Ascending aorta (tissue), 2 donors: ENCODE measurements at regions not wholly inside any gene's neighbourhood (a gene's known extent, or its start where the extent isn't known, plus 50 kb on each side); places are given as distances from the start of the nearest gene placed in this dataset.

Experiments
- DNase-seq, 2 donors: peaks; one replicate each; pipeline ENCODE4 v3.0.0-alpha.2; 2019; ENCODE audit warnings: low spot score in 2 of 2
- H3K27ac ChIP-seq, 2 donors: fragments of 200-600 bp; sonication (generic); one replicate each; pipeline ENCODE4 v1.5.1; 2016 to 2017; ENCODE audit warnings: mild to moderate bottlenecking in 1 of 2
- H3K27me3 ChIP-seq: fragments of 200-600 bp; sonication (generic); one replicate; pipeline ENCODE4 v1.5.1; 2017
- H3K36me3 ChIP-seq, 2 donors: fragments of 200-600 bp; sonication (generic); one replicate each; pipeline ENCODE4 v1.5.1; 2016
- H3K4me1 ChIP-seq, 2 donors: fragments of 200-600 bp; sonication (generic); one replicate each; pipeline ENCODE4 v1.5.1; 2016 to 2017; ENCODE audit warnings: mild to moderate bottlenecking in 1 of 2
- H3K4me3 ChIP-seq, 2 donors: fragments of 200-600 bp; sonication (generic); one replicate each; pipeline ENCODE4 v1.5.1; 2016 to 2017; ENCODE audit warnings: mild to moderate bottlenecking in 1 of 2
- H3K9me3 ChIP-seq, 2 donors: fragments of 200-600 bp; sonication (generic); one replicate each; pipeline ENCODE4 v1.5.1; 2016
- CTCF ChIP-seq, 3 experiments: fragments of 200-600 bp in 2 of 3; fragments of 450-650 bp in 1 of 3; sonication (generic) in 2 of 3; IDR thresholded peaks; one replicate each; pipeline ENCODE4 v1.5.1; 2016 to 2019; ENCODE audit warnings: antibody characterized with exemption in 3 of 3, mild to moderate bottlenecking in 1 of 3, moderate library complexity in 1 of 3
- intact Hi-C: fragments of 100-400 bp; cut with DNase I; formaldehyde crosslinking; loops from one replicate; pipeline ENCODE4 v1.15.1; 2023

- no peaks in the 10 kb centered on the region for H3K27me3 ChIP-seq
- H3K27ac ChIP-seq: peak overlapping the region; percentile 83 to 86
- intact Hi-C loops: loop anchor here (2.0 kb wide), 1 partner anchor 28 kb away; no protein-coding TSS in a partner anchor
- H3K36me3 ChIP-seq: no peaks in the 10 kb centered on the region
- TF ChIP-seq CTCF (IDR thresholded peaks at IDR 0.05): no peak
- peak in 1 of 2 donors; percentile 76 for DNase-seq
- H3K9me3 ChIP-seq: no peaks in the 10 kb centered on the region
- peaks cover 0 to 9% of the 10 kb centered on the region in 2 donors for H3K4me1 ChIP-seq
- H3K4me3 ChIP-seq: peak overlapping the region in 1 of 2 donors; percentile 6
Observed at GRCh38 chr4:123621072-123621705, 224.6 kb downstream of the SPRY1 start.

- no peak for DNase-seq
- Histone ChIP-seq H3K36me3 (no peaks in the 10 kb centered on the region), H3K27ac (peak overlapping the region in 1 of 2 donors; percentile 83), H3K4me3 (no peak overlapping the region), H3K9me3 (no peaks in the 10 kb centered on the region), H3K27me3 (no peaks in the 10 kb centered on the region), H3K4me1 (peaks cover 0 to 9% of the 10 kb centered on the region in 2 donors)
- TF ChIP-seq CTCF (IDR thresholded peaks at IDR 0.05): no peak
- intact Hi-C loops: no loop called here
Observed at GRCh38 chr4:123622572-123622971, 226.0 kb downstream of the SPRY1 start.

- H3K9me3 ChIP-seq: no peaks in the 10 kb centered on the region
- H3K36me3 ChIP-seq: no peaks in the 10 kb centered on the region
- no peaks in the 10 kb centered on the region for H3K27me3 ChIP-seq
- no peak overlapping the region for H3K27ac ChIP-seq
- no peak overlapping the region for H3K4me3 ChIP-seq
- intact Hi-C loops: no loop called here
- no peak for DNase-seq
- TF ChIP-seq CTCF (IDR thresholded peaks at IDR 0.05): no peak
- peaks cover 0 to 9% of the 10 kb centered on the region in 2 donors for H3K4me1 ChIP-seq
Observed at GRCh38 chr4:123623611-123624010, 227.0 kb downstream of the SPRY1 start.

- Histone ChIP-seq H3K9me3 (no peaks in the 10 kb centered on the region), H3K4me3 (no peak overlapping the region), H3K27me3 (no peaks in the 10 kb centered on the region), H3K4me1 (peaks cover 0 to 9% of the 10 kb centered on the region in 2 donors), H3K27ac (no peak overlapping the region), H3K36me3 (no peaks in the 10 kb centered on the region)
- no peak for DNase-seq
- intact Hi-C loops: no loop called here
- TF ChIP-seq CTCF (IDR thresholded peaks at IDR 0.05): no peak
Observed at GRCh38 chr4:123624959-123625358, 228.4 kb downstream of the SPRY1 start.

GRCh38 chr4:123628288-123628687 is 231.7 kb downstream of the SPRY1 start:
- Histone ChIP-seq H3K9me3 (no peaks in the 10 kb centered on the region), H3K27ac (no peak overlapping the region), H3K27me3 (no peaks in the 10 kb centered on the region), H3K36me3 (no peaks in the 10 kb centered on the region), H3K4me3 (no peak overlapping the region), H3K4me1 (no peaks in the 10 kb centered on the region)
- intact Hi-C loops: no loop called here
- no peak for TF ChIP-seq CTCF (IDR thresholded peaks at IDR 0.05)
- no peak for DNase-seq
